ENCODE measurements at regions not wholly inside any gene's neighbourhood (a gene's known extent, or its start where the extent isn't known, plus 50 kb on each side); places are given as distances from the start of the nearest gene placed in this dataset.

- Histone ChIP-seq H3F3A (ENCODE audit: low read depth) (no peaks in the 10 kb centered on the region), H3K9me2 (replicated peaks; ENCODE audit: low read depth, low read length) (no peaks in the 10 kb centered on the region), H3K4me2 (ENCODE audit: low read depth, low read length, poor library complexity, severe bottlenecking) (no peak overlapping the region), H3K36me3 (ENCODE audit: insufficient read depth, low read length) (no peaks in the 10 kb centered on the region), H3K9me3 (ENCODE audit: insufficient read depth, low read depth, low read length) (peaks cover 3% of the 10 kb centered on the region; the same call in 1 of the 2 replicates), H3K27me3 (ENCODE audit: insufficient read depth, low read length, poor library complexity, severe bottlenecking) (no peaks in the 10 kb centered on the region), H3K4me1 (ENCODE audit: insufficient read depth, low read length, poor library complexity, severe bottlenecking) (no peaks in the 10 kb centered on the region), H3K79me2 (ENCODE audit: insufficient read depth, low read length) (no peaks in the 10 kb centered on the region), H4K20me1 (ENCODE audit: insufficient read depth, low read length, poor library complexity, severe bottlenecking) (no peaks in the 10 kb centered on the region), H3K4me3 (ENCODE audit: low read length, poor library complexity, severe bottlenecking) (no peak overlapping the region), H3K9ac (ENCODE audit: low read depth, low read length, poor library complexity, severe bottlenecking) (no peak overlapping the region), H2AFZ (ENCODE audit: low read length) (no peak overlapping the region)
- TF ChIP-seq EZH2phosphoT487 (IDR thresholded peaks at IDR 0.05; ENCODE audit: borderline replicate concordance) (no peak), CTCF (conservative IDR thresholded peaks at IDR 0.05; ENCODE audit: low read length) (no peak)
Observed at GRCh38 chr15:25587616-25588340, 149.0 kb upstream of the UBE3A start.

GRCh38 chr15:25582886-25583285 lies 144.1 kb upstream of the UBE3A start:
- no peak overlapping the region for H2AFZ ChIP-seq (ENCODE audit: low read length)

GRCh38 chr15:25579127-25579526 lies 140.3 kb upstream of the UBE3A start:
- TF ChIP-seq CTCF (conservative IDR thresholded peaks at IDR 0.05; ENCODE audit: low read length): no peak
- TF ChIP-seq EZH2phosphoT487 (IDR thresholded peaks at IDR 0.05; ENCODE audit: borderline replicate concordance): no peak
- no peak overlapping the region for H3K4me2 ChIP-seq (ENCODE audit: low read depth, low read length, poor library complexity, severe bottlenecking)
- no peaks in the 10 kb centered on the region for H4K20me1 ChIP-seq (ENCODE audit: insufficient read depth, low read length, poor library complexity, severe bottlenecking)
- no peak overlapping the region for H3K9ac ChIP-seq (ENCODE audit: low read depth, low read length, poor library complexity, severe bottlenecking)
- no peak overlapping the region for H2AFZ ChIP-seq (ENCODE audit: low read length)
- no peaks in the 10 kb centered on the region for H3K4me1 ChIP-seq (ENCODE audit: insufficient read depth, low read length, poor library complexity, severe bottlenecking)
- no peaks in the 10 kb centered on the region for H3K36me3 ChIP-seq (ENCODE audit: insufficient read depth, low read length)
- H3F3A ChIP-seq (ENCODE audit: low read depth): no peaks in the 10 kb centered on the region
- H3K9me3 ChIP-seq (ENCODE audit: insufficient read depth, low read depth, low read length): no peaks in the 10 kb centered on the region; the same call in 1 of the 2 replicates
- no peak overlapping the region for H3K4me3 ChIP-seq (ENCODE audit: low read length, poor library complexity, severe bottlenecking)
- H3K27me3 ChIP-seq (ENCODE audit: insufficient read depth, low read length, poor library complexity, severe bottlenecking): no peaks in the 10 kb centered on the region
- no peaks in the 10 kb centered on the region for H3K9me2 ChIP-seq (replicated peaks; ENCODE audit: low read depth, low read length)
- no peaks in the 10 kb centered on the region for H3K79me2 ChIP-seq (ENCODE audit: insufficient read depth, low read length)

More at GRCh38 chr15:25582886-25583285, 144.1 kb upstream of the UBE3A start:
- no peak for TF ChIP-seq EZH2phosphoT487 (IDR thresholded peaks at IDR 0.05; ENCODE audit: borderline replicate concordance)
- no peak for TF ChIP-seq CTCF (conservative IDR thresholded peaks at IDR 0.05; ENCODE audit: low read length)
- Histone ChIP-seq H3K9ac (ENCODE audit: low read depth, low read length, poor library complexity, severe bottlenecking) (no peak overlapping the region), H3K9me2 (replicated peaks; ENCODE audit: low read depth, low read length) (no peaks in the 10 kb centered on the region), H3K9me3 (ENCODE audit: insufficient read depth, low read depth, low read length) (no peaks in the 10 kb centered on the region; the same call in 1 of the 2 replicates), H3K36me3 (ENCODE audit: insufficient read depth, low read length) (no peaks in the 10 kb centered on the region), H3F3A (ENCODE audit: low read depth) (no peaks in the 10 kb centered on the region), H3K4me3 (ENCODE audit: low read length, poor library complexity, severe bottlenecking) (no peak overlapping the region), H3K27me3 (ENCODE audit: insufficient read depth, low read length, poor library complexity, severe bottlenecking) (no peaks in the 10 kb centered on the region), H3K79me2 (ENCODE audit: insufficient read depth, low read length) (no peaks in the 10 kb centered on the region), H3K4me2 (ENCODE audit: low read depth, low read length, poor library complexity, severe bottlenecking) (no peak overlapping the region), H4K20me1 (ENCODE audit: insufficient read depth, low read length, poor library complexity, severe bottlenecking) (no peaks in the 10 kb centered on the region), H3K4me1 (ENCODE audit: insufficient read depth, low read length, poor library complexity, severe bottlenecking) (no peaks in the 10 kb centered on the region)

Data from Loucy (cell line).